Hippocampal formation (tissue), 2 donors: ENCODE measurements at regions not wholly inside any gene's neighbourhood (a gene's known extent, or its start where the extent isn't known, plus 50 kb on each side); places are given as distances from the start of the nearest gene placed in this dataset.
"Not testable (repeated sequence)": the region's sequence is repeated elsewhere in the genome, so short reads cannot be mapped to it uniquely, and the experiment has no call there.

Experiments used
- DNase-seq, 2 donors: peaks; one replicate each; lab custom pipeline; 2025; lab: John Stamatoyannopoulos, UW

DNA sequence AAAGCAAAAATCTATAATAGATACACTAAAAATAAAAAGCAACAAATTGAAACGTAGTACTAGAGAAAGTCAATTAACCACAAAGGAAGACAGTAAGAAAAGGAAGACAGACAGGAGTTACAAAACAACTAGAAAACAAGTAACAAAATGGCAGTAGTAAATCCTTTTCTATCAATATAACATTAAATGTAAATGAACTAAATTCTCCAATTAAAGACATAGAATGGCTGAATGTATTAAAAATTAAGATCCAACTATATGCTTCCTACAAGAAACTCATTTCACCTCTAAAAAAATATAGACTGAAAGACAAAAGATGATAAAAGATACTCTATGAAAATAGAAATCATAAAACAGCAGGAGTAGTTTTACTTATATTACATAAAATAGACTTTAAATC is 79.1 kb downstream of the CTH start:
- no peak for DNase-seq

DNA sequence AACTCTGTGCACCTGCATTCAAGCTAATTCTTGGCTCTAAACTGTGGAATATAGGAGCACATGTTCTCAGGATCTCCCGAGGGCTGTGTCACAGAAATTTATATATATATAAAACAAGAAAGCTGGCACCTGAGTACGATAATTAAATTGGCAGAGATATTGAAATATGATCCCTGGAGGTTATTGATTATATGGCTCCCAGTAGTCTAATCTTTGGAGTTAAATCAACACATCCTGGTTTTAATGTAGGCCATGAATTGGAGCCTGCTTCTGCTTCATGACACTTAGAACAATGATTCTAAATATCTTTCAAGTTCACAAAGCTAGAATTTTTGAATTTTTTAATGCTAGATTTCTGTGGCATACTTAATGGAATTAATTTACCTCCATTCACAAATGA is 84.3 kb downstream of the CTH start:
- DNase-seq: no peak

DNA sequence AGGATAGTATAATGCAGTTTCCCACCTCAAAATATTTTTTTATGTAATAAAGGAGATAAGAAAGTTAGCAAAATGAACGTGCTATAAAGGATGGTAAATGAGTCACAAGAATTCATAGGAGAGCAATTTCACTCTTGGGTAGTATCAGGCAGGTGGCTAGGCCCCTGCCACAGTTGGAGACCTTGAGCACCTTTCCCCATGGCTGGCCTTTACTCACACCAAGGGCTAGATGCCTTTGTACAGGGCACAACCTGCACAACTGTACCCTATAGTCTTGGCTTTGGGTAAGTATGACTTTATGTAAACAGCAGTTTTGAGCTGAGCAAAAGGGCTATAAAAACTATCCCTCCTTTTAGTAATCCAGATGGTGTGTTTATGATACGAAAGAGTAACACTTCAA is 85.1 kb downstream of the CTH start:
- no peak for DNase-seq

DNA sequence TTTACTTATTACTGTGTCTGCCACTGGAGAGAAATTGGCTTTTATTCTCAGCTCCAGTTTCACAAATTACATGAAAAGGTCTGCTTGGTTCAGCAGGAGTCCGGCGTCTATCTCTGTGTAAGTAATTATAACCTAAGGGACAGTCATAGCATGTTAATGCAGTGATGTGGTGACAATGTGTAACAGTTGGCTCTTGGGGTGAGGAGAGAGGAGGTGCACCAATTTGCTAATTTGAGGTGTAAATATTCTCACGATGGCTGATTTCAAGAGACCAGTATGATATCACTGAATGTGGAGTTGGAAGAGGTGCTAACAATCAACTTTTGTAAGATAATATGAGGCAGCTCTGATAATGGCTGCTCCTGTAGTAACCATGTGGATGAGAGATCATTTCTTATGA is 86.1 kb downstream of the CTH start:
- DNase-seq: no peak

DNA sequence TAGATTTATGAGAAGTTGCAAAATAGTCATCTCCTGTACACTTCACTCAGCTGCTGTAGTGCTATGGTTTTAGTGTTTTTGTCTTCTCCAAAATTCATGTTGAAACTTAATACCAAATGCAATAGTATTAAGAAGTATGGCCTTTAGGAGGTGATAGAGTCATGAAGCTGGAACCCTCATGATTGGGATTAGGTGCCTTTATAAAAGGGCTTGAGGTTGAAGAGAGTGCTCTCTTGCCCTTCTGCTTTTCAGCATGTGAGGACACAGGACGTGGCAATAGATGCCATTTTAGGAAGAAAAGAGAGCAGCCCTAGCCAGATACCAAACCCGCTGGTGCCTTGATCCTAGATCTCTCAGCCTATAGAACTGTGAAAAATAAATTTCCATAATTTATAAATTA is 87.6 kb downstream of the CTH start:
- no peak for DNase-seq

DNA sequence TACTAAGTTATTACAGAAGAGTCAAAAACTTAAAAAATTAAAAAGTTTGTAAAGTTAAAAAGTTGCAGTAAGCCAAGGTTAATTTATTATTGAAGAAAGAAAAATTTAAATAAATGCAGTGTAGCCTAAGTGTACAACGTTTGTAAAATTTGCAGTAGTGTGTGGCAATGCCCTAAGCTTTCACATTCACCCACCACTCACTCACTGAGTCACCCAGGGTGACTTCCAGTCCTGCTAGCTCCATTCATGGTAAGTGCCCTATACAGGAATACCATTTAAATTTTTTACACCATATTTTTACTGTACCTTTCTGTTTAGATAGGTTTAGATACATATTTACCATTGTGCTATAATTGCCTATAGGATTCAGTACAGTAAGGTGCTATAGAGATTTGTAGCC is 88.6 kb downstream of the CTH start:
- DNase-seq: no peak

DNA sequence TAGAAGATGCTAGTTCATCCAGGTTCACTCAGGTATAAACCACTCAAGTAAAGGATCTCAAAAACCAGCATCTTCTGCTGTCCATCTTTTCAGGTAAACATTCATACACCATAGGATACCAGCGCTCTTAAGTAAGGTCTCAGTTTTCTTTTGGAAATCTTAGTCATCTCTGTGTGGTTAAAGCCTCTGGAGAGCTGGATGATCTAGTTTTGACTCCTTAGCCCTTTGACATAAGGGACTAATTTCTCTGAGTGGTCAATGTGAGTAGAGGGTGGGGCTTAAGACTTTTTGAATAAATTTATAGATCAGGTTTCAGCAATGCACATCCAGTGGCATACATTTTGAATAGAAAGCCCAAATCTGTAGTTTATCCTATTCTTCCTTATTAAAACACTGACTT is 92.3 kb downstream of the CTH start:
- DNase-seq: no peak

DNA sequence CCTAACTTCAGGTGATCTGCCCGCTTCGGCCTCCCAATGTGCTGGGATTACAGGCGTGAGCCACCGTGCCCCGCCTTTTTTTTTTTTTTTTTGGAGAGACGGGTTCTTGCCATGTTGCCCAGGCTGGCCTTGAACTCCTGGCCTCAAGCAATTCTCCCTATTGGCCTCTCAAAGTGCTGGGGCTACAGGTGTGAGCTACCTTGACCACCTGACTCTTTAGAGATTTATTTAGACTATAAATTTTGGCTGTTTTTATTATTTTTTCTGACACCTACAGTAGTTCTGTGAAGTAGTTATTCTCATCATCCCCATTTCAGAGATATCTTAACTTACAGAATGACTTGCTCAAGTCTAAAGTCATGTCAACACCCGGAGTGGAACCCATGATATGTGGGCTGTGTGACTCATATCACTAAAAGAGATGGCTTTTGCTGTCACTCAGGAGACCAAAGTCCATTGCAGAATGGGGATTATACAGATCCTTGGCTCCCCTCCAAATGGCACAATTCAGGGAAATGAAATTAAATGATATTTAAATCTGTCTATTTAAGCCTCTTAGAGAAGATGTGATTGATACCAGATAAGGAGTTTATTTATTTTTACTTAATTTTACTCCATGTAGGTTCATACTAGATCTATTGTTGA is 93.2 kb downstream of the CTH start:
- no peak for DNase-seq

DNA sequence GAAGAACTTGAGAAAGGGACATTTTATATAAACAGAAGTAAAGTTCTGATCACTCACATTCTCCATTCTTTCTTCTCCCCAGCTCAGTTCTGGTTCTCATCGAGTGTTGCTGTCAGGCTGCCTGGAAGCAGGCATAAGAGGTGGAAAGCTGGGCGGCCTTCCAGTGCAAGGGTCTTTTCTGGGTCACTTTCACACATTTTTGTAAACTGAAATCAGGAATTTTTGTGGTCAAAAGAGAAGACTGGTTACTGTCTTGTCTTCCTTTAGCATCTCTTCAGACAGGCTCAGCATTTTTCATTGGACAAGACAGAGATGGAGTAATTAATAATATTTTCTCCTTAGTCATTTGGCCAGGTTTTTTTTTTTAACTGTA is 93.7 kb downstream of the CTH start:
- no peak for DNase-seq

DNA sequence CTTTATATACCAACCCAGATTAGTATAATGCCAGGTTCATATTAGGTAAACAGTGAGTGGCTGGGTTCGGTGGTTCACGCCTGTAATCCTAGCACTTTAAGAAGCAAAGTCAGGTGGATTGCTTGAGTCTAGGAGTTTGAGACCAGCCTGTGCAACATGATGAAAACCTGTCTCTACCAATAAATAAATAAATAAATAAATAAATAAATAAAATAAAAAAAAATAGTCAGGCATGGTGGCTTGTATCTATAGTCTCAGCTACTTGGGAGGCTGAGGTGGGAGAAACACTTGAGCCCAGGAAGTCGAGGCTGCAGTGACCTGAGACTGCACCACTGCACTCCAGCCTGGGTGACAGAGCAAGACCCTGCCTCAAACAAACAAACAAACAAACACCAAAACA is 96.9 kb downstream of the CTH start:
- DNase-seq: not testable (repeated sequence)

DNA sequence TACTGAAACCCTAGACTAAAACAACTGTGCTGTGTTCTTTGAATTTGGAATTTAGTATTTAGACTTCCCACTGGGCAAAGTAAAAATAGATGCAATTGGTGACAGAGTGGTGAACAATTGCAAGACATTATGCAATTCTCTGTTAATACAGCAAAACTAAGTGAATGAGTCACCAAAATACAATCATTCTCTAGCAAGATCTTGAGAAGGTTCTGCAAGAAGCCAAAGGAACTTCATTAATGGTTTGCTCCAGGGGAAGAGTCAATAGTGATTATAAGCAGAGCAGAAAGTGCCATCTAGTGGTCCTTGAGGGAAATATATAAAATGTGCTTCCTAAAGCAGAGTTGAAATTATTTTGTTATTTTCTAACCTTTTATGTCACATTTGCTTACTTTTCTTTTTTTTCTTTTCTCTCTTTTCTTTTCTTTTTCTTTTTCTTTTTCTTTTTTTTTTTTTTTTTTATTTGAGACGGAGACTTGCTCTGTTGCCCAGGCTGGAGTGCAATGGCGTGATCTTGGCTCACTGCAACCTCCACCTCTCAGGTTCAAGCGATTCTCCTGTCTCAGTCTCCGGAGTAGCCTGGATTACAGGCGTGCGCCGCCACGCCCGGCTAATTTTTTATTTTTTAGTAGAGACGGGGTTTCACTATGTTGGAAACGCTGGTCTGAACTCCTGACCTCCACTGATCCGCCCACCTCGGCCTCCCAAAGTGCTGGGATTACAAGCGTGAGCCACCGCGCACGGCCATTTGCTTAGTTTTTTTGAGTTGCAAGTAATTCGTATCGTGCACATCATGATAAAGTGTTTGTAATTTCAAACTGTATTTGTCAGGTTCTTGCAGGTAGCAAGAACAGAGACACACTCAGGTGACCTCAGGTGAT is 99.2 kb downstream of the CTH start:
- peak in 1 of 2 donors; percentile 83 for DNase-seq

DNA sequence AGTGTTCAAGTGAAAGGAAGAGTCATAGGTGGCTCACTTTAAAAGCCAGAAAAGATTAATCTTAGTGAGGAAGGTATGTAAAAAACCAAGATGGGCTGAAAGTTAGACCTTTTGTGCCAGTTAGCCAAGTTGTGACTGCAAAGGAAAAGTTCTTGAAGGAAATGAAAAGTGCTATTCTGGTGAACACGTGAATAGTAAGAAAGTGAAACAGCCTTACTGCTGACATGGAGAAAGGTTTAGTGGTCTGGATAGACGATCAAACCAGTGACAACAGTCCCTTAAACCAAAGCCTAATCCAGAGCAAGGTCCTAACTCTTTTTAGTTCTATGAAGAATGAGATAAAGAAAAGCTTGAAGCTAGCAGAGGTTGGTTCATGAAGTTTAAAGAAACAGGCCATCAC is 106.4 kb downstream of the CTH start:
- no peak for DNase-seq

DNA sequence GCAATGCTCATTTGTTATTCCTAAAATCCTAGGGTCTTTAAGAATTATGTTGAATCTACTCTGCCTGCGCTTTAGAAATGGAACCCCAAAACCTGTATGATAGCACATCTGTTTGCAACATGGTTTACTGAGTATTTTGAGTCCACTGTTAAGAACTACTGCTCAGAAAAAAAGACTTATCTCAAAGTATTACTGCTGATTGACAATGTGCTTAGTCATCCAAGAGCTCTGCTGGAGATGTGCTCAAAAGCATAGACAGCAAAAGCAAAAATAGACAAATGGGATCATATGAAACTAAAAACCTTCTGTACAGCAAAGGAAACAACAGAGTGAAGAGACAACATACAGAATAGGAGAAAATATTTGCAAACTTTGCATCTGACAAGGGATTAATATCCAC is 107.0 kb downstream of the CTH start:
- DNase-seq: no peak

DNA sequence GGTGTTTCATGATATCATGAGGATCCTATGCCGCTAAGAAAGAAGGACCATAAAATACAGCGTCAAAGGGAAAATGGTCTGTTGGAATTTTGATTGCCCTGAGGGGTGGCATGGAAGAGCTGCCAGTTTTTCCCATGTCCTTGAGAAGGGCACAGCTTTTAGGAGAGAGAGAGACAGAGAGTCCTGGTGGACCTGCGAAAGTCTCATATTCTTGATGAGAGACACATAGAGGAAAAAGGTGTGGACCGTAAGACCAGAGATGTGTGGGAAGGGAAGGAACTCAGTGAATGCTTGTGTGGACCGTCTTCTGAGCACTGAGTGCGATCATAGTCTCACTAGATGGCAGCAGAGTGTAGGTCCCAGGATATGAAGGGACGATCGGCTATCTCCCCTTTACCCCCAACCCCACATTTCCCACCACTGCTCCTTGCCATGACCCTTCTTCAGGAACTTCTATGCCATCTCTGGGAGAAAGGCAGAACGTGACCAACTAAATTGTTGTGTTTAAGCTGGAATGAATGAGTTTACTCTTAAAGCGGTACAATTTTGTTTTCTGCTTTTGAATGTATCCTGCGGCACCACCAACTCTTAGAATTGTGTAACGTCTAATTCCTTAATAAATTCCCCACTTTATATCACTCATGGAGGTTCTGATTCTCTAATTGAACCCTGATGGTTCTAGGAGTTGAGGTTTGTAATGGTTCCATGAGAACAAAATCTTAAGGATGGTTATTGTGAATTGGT is 117.7 kb downstream of the CTH start:
- DNase-seq: peak; percentile 3 to 7

DNA sequence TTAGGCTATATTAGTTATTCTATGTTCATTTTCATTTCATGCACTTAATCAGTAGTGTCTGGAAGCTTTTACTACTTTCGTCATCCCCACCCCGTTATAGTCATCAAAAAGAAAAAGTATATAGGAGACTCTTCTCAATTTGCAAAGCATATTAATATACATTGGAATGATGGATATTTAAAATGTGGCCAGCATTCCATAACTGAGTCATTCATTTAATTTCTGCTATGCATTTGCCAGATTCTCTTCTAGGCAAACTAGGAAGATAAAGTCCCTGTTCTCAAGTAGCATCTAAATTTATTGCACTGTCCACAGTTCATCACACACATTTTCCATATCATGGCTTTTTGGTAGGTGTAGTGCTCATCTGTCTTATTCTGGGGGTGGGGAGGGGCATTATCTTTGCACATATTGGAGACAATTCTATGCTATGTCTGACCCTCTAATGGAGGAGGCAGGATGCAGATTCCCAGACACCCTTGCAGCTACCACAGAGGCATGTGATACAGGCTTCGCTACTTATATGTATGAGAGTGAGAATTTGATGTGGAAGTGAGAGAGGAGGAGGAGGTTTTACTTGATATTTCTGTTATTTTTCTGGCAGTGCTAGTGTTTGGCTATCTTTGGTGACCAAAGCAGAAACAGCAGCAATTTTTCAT is 125.8 kb downstream of the CTH start:
- DNase-seq: no peak

DNA sequence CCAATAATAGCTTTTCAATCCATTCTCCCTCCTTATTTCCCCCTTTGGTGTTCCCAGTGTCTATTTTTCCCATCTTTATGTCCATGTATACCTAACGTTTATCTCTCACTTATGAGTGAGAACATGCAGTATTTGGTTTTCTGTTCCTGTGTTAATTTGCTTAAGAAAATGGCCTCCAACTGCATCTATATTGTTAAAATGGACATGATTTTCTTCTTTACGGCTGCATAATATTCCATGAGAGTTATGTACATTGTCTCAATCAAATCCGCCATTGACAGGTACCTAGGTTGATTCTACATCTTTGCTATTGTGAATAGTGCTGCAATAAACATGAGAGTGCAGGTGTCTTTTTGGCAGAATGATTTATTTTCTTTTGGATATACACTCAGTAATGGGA is 126.7 kb downstream of the CTH start:
- DNase-seq: no peak

DNA sequence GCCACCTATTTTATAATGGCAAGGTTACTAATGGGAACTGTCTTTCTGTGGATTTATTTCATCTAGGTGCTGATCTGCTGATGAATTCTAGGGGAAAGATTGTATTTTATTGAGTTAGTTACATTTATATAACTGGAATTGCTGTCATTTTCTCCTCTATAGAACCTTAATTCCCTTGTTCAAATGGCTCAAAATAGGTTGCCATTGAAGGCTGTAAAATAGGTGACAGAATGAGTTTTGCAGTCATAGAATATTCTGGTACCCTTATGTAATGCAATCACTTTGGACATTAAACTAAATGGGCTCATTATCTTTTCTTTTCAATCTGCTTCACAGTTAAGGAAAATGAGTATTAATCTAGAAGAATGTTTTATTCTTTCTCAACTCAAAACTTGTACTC is 131.0 kb downstream of the CTH start:
- DNase-seq: no peak

DNA sequence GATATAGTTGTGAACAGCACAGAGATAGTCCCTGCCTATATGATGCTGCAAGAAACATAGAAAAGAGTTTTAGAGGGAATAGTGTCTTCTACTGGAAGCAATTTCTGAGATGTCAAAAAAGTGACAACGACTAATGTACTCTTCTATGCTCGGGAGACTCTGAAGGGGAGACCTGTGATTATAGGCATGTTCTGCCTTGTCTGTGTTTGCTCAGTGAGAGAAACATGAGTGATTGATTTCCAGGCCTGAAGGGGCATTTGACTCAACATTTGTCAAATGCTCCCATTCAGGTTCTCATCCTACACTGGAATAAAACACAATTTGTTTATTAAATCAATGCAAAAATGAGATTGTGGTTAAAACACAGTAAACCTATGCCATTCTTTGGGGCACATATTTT is 131.8 kb downstream of the CTH start:
- no peak for DNase-seq

DNA sequence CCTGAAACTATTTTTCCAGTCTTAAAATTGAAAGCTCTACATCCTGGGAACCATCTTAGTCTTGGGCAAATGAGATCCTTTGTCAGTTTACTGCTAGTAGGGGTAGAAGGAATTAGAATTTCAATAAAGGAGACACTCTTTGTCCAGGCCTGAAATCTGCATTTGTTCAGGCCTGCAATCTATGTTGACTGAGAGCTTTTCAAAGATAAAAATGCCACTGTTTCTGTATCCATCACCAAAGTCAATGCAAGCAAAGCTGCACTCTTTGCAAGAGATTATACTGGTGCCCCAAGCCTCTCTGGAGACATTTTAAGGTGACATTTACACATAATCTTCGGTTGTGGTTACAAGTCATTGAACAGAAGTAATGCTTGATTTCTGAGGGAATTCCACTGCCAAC is 135.7 kb downstream of the CTH start:
- DNase-seq: no peak

DNA sequence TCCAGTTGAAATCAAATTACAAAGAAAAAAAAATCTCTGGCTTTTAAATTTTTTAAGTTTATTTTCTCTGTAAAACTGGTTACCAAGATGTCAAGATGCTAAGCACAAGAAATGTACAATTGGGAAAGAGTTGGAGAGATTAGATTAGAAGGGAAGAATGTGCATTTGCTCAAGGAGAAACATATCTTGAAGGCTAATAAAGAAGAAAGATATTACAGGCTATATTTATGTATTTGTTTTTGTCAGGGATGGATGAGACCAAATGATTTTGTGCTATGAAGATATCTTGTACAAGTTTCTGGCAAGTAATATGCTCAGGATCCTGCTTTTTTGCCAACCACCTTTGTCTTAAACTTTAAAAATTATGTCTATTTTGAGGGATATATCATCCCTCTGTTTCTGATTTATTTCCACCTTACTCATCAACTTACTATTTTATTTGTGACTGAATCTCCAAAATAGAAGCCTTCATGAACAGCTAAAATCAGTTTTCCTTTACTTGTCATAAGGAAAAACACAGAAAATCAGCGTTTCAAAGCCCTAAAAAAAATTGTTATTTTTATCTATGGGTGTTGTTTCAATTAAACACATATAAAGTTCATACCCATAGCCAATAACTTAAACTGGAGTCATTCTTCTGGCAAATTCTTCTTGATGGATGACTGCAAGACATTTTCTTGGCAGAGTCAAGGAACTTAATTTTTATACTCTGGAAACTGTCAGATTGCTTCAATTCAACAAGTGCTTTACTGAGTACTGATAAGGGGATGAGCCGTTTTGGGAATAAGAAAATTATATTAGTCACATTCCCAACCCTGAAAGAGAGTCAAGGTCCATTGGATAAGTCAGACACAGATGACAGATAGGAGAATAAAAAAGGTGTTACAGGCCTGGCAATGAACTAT is 141.8 kb downstream of the CTH start:
- DNase-seq: no peak

DNA sequence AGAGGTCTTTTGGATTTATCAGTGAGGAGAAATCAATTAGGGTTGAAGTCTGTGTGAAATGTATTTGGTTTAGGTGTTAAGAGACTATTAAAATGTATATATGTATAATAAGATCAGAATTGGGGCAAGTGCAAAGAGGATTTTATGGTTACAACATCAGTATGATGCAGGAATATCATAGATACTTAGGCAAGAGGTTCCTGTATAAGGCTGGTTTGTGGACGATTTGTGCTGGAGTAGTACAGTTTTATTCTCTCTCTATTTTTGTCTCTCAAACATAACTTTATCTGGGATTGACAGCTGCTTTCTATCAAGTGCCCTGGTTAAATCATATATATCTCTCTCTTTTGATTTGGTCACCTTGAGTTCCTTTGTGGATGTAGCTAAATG is 142.5 kb downstream of the CTH start:
- DNase-seq: no peak

DNA sequence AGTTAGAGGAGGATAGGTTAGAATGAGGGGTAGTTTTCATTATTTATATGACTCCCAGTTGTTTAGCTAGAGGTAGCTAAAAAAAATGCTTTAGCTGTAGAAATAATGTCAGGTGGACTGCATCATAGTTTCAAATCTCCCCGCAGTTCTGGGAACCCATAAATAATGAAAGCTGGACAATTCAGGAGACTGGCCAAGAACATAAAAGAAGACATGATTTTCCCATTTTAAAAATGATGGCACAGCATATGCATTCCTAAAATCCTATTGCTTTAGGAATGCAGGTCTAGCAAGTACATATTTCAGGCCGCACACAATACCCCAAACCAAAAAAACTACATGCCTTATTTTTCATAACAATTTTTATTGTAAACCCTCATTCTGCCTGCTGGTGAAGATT is 143.3 kb downstream of the CTH start:
- DNase-seq: no peak
